ENCODE measurements at regions not wholly inside any gene's neighbourhood (a gene's known extent, or its start where the extent isn't known, plus 50 kb on each side); places are given as distances from the start of the nearest gene placed in this dataset.

GRCh38 chr6:102340311-102340710, 946.8 kb downstream of the GRIK2 start:
- Histone ChIP-seq H3K4me1 (ENCODE audit: control insufficient read depth in 4 of 4, insufficient read depth in 4 of 4, low read length in 3 of 4) (no peaks in the 10 kb centered on the region), H3K9ac (ENCODE audit: low read depth in 1 of 2, low read length in 2 of 2) (no peak overlapping the region), H3K36me3 (ENCODE audit: control insufficient read depth in 4 of 4, insufficient read depth in 3 of 4, low read depth in 1 of 4, low read length in 3 of 4) (no peaks in the 10 kb centered on the region), H3K4me3 (ENCODE audit: low read depth in 1 of 3, low read length in 3 of 3) (no peak overlapping the region), H3K9me3 (ENCODE audit: control insufficient read depth in 4 of 4, low read length in 3 of 4) (no peaks in the 10 kb centered on the region), H3K27ac (ENCODE audit: low read depth in 1 of 2, low read length in 2 of 2) (no peak overlapping the region), H3K27me3 (ENCODE audit: control insufficient read depth in 4 of 4, insufficient read depth in 4 of 4, low read length in 3 of 4) (no peaks in the 10 kb centered on the region)
- no peak for TF ChIP-seq HNF4A (conservative IDR thresholded peaks at IDR 0.05)
- TF ChIP-seq SP1 (IDR thresholded peaks at IDR 0.05), result no peak
- TF ChIP-seq GABPA (IDR thresholded peaks at IDR 0.05 in 1 of 2, conservative IDR thresholded peaks at IDR 0.05 in 1 of 2), result no peak
- no peak for TF ChIP-seq ZBTB33 (IDR thresholded peaks at IDR 0.05)
- TF ChIP-seq TAF1 (conservative IDR thresholded peaks at IDR 0.05), result no peak
- no peak for DNase-seq (ENCODE audit: low spot score)
- 82% methylated on average over 4 of the region's 4 CpGs for WGBS

- 84% methylated on average over 8 of the region's 8 CpGs for WGBS
Observed at GRCh38 chr6:102333736-102334135, 940.2 kb downstream of the GRIK2 start.

More at GRCh38 chr6:102333736-102334135, 940.2 kb downstream of the GRIK2 start:
- H3K4me1 ChIP-seq (ENCODE audit: control insufficient read depth in 4 of 4, insufficient read depth in 4 of 4, low read length in 3 of 4), result no peaks in the 10 kb centered on the region
- H3K27me3 ChIP-seq (ENCODE audit: control insufficient read depth in 4 of 4, insufficient read depth in 4 of 4, low read length in 3 of 4), result no peaks in the 10 kb centered on the region
- H3K9ac ChIP-seq (ENCODE audit: low read depth in 1 of 2, low read length in 2 of 2), result no peak overlapping the region
- H3K9me3 ChIP-seq (ENCODE audit: control insufficient read depth in 4 of 4, low read length in 3 of 4), result peaks cover 0 to 4% (median 0%) of the 10 kb centered on the region in 4 donors
- H3K36me3 ChIP-seq (ENCODE audit: control insufficient read depth in 4 of 4, insufficient read depth in 3 of 4, low read depth in 1 of 4, low read length in 3 of 4), result no peaks in the 10 kb centered on the region
- no peak for TF ChIP-seq RXRA (IDR thresholded peaks at IDR 0.05)
- no peak for TF ChIP-seq MAX (IDR thresholded peaks at IDR 0.05)
- TF ChIP-seq ATF3 (IDR thresholded peaks at IDR 0.05), result no peak
- no peak for TF ChIP-seq EGR1 (IDR thresholded peaks at IDR 0.05; ENCODE audit: low read depth in 2 of 2)
- no peak for TF ChIP-seq FOXA2 (IDR thresholded peaks at IDR 0.05)
- no peak for TF ChIP-seq HNF4A (conservative IDR thresholded peaks at IDR 0.05)
- no peak for TF ChIP-seq SP1 (IDR thresholded peaks at IDR 0.05)
- TF ChIP-seq RAD21 (IDR thresholded peaks at IDR 0.05), result no peak
- TF ChIP-seq FOXA1 (IDR thresholded peaks at IDR 0.05), result no peak
- TF ChIP-seq NR2F2 (IDR thresholded peaks at IDR 0.05), result no peak
- no peak for TF ChIP-seq HNF4G (IDR thresholded peaks at IDR 0.05)
- no peak for TF ChIP-seq ZBTB33 (IDR thresholded peaks at IDR 0.05)
- TF ChIP-seq REST (IDR thresholded peaks at IDR 0.05), result no peak
- TF ChIP-seq GABPA (IDR thresholded peaks at IDR 0.05 in 1 of 2, conservative IDR thresholded peaks at IDR 0.05 in 1 of 2), result no peak
- no peak for TF ChIP-seq CTCF (IDR thresholded peaks at IDR 0.05; ENCODE audit: low read depth, low read length, missing input control)
- no peak overlapping the region for H3K27ac ChIP-seq (ENCODE audit: low read depth in 1 of 2, low read length in 2 of 2)
- no peak overlapping the region for H3K4me3 ChIP-seq (ENCODE audit: low read depth in 1 of 3, low read length in 3 of 3)
- DNase-seq (ENCODE audit: low spot score), result no peak

All from liver (tissue), 8 donors.